GM12878 (cell line): ENCODE measurements at regions not wholly inside any gene's neighbourhood (a gene's known extent, or its start where the extent isn't known, plus 50 kb on each side); places are given as distances from the start of the nearest gene placed in this dataset.

ENCODE experiments used
- ATAC-seq: fragments of 200-7000 bp; cut with Tn5 transposase; 3 replicates; pipeline ENCODE4 v1.9.1; 2020; ENCODE audit warnings: mild to moderate bottlenecking, moderate library complexity
- BruUV-seq: library from RNA; stranded (reverse); fragments of 400-500 nt; replicated peaks from 2 replicates; lab custom pipeline; 2021; lab: Mats Ljungman, UMichigan
- CTCF ChIA-PET: fragments of 300-600 bp; sonication (Branson Sonifier 250); formaldehyde crosslinking; extraction: SDS; loops from one replicate; lab custom pipeline; 2021; ENCODE audit warnings: inconsistent platforms; lab: Yijun Ruan, JAX
- POLR2A ChIA-PET: fragments of 350-600 bp; formaldehyde crosslinking; extraction: SDS; loops from one replicate; lab custom pipeline; 2021; ENCODE audit warnings: inconsistent platforms; lab: Charles Lee
- RAD21 ChIA-PET: fragments of 300-600 bp; sonication (Branson Sonifier 250); formaldehyde crosslinking; loops from one replicate; lab custom pipeline; 2023; ENCODE audit warnings: antibody characterized with exemption; ENCODE audit not compliant: unreplicated experiment; lab: Charles Lee
- SMC1A ChIA-PET: fragments of 300-600 bp; sonication (Branson Sonifier 250); formaldehyde crosslinking; loops from one replicate; lab custom pipeline; 2023; ENCODE audit not compliant: unreplicated experiment, uncharacterized antibody; lab: Charles Lee
- DNase-seq: peaks from one replicate; pipeline ENCODE4 v3.0.0-alpha.2; 2011; ENCODE audit warnings: low read depth, low spot score
- FAIRE-seq: peaks from 3 replicates; lab custom pipeline; 2011; peaks lifted over from hg19 to GRCh38; lab: Jason Lieb, UNC
- H2AFZ ChIP-seq: 2 replicates; pipeline ENCODE4 v1.6.0; 2011; ENCODE audit warnings: low read depth, low read length, control low read depth; ENCODE audit not compliant: control insufficient read depth
- H3K27ac ChIP-seq: 2 replicates; pipeline ENCODE4 v1.5.1; 2011; ENCODE audit warnings: control low read depth; ENCODE audit not compliant: control insufficient read depth, insufficient read depth
- H3K27me3 ChIP-seq, 2 experiments: replicated peaks in 1 of 2; 2 replicates each; pipeline versions ENCODE4 v1.6.0 to v1.6.1; 2011; ENCODE audit warnings: low read length in 1 of 2; ENCODE audit not compliant: control insufficient read depth in 2 of 2, insufficient read depth in 2 of 2
- H3K36me3 ChIP-seq, 2 experiments: 2 replicates each; pipeline ENCODE4 v1.5.1; 2011; ENCODE audit warnings: low read length in 1 of 2; ENCODE audit not compliant: control insufficient read depth in 2 of 2, insufficient read depth in 2 of 2
- H3K4me1 ChIP-seq: 2 replicates; pipeline ENCODE4 v1.6.1; 2011; ENCODE audit warnings: mild to moderate bottlenecking, low read length, moderate library complexity, mixed read lengths; ENCODE audit not compliant: control insufficient read depth, insufficient read depth
- H3K4me2 ChIP-seq: 2 replicates; pipeline ENCODE4 v1.6.0; 2011; ENCODE audit warnings: control low read depth; ENCODE audit not compliant: control insufficient read depth, insufficient read depth
- H3K4me3 ChIP-seq: fragments of 200-600 bp; sonication (generic); 2 replicates; pipeline ENCODE4 v1.5.1; 2016
- H3K79me2 ChIP-seq: 2 replicates; pipeline ENCODE4 v1.6.0; 2011; ENCODE audit warnings: low read length; ENCODE audit not compliant: control insufficient read depth, insufficient read depth
- H3K9ac ChIP-seq: 2 replicates; pipeline ENCODE4 v1.8.0; 2011; ENCODE audit warnings: low read length, control low read depth, mixed read lengths; ENCODE audit not compliant: control insufficient read depth, insufficient read depth
- H3K9me3 ChIP-seq: replicated peaks from 3 replicates; pipeline ENCODE4 v1.5.1; 2011; ENCODE audit warnings: mild to moderate bottlenecking, low read length; ENCODE audit not compliant: control insufficient read depth, insufficient read depth
- H4K20me1 ChIP-seq: 2 replicates; pipeline ENCODE4 v1.6.0; 2011; ENCODE audit not compliant: control insufficient read depth, insufficient read depth
- CHD1 ChIP-seq: IDR thresholded peaks from 2 replicates; pipeline ENCODE4 v1.6.1; 2012; ENCODE audit warnings: low read depth, low read length, improper control_type of control experiment
- CHD4 ChIP-seq: fragments of 200-600 bp; sonication (generic); IDR thresholded peaks from 2 replicates; pipeline ENCODE4 v1.6.1; 2016; ENCODE audit warnings: mild to moderate bottlenecking
- CUX1 ChIP-seq: IDR thresholded peaks from 2 replicates; pipeline ENCODE4 v1.6.1; 2012; ENCODE audit warnings: improper control_type of control experiment, low read depth, low read length; ENCODE audit not compliant: insufficient replicate concordance
- ELK1 ChIP-seq: IDR thresholded peaks from 2 replicates; pipeline ENCODE4 v1.6.1; 2012; ENCODE audit warnings: low read depth, low read length, improper control_type of control experiment
- IRF4 ChIP-seq: IDR thresholded peaks from 2 replicates; pipeline ENCODE4 v1.6.1; 2011; ENCODE audit warnings: low read depth, low read length
- MTA2 ChIP-seq: fragments of 450-650 bp; IDR thresholded peaks from 2 replicates; pipeline ENCODE4 v1.6.1; 2016; ENCODE audit warnings: low read depth, mild to moderate bottlenecking, moderate library complexity
- MXI1 ChIP-seq: fragments of 150-350 bp; IDR thresholded peaks from 2 replicates; pipeline ENCODE4 v1.6.1; 2011; ENCODE audit warnings: low read depth, mild to moderate bottlenecking, inconsistent platforms, low read length, improper control_type of control experiment
- NR2C1 ChIP-seq: fragments of 450-650 bp; IDR thresholded peaks from 2 replicates; pipeline ENCODE4 v1.6.1; 2017; ENCODE audit warnings: antibody characterized with exemption, mild to moderate bottlenecking, moderate library complexity
- RELB ChIP-seq: fragments of 450-650 bp; IDR thresholded peaks from 2 replicates; pipeline ENCODE4 v1.6.1; 2017; ENCODE audit warnings: low read depth, mild to moderate bottlenecking, moderate library complexity
- SKIL ChIP-seq: fragments of 450-650 bp; IDR thresholded peaks from 2 replicates; pipeline ENCODE4 v1.6.1; 2017; ENCODE audit warnings: mild to moderate bottlenecking, low read depth, inconsistent platforms; ENCODE audit not compliant: poor library complexity, severe bottlenecking
- SMAD5 ChIP-seq: IDR thresholded peaks from 2 replicates; pipeline ENCODE4 v1.6.1; 2016; ENCODE audit warnings: antibody characterized with exemption, low read depth
- YBX1 ChIP-seq: fragments of 450-650 bp; IDR thresholded peaks from 2 replicates; pipeline ENCODE4 v1.6.1; 2016; ENCODE audit warnings: antibody characterized with exemption
- YY1 ChIP-seq: IDR thresholded peaks from 2 replicates; pipeline ENCODE4 v1.6.1; 2011; ENCODE audit warnings: low read depth, mild to moderate bottlenecking, low read length
- ZNF24 ChIP-seq: fragments of 450-650 bp; IDR thresholded peaks from 2 replicates; pipeline ENCODE4 v1.6.1; 2017; ENCODE audit warnings: antibody characterized with exemption, mild to moderate bottlenecking
- WGBS: methylation state at CpG from one replicate; pipeline ENCODE4 v1.1.6; 2016; ENCODE audit warnings: low lambda C conversion rate; ENCODE audit not compliant: insufficient replicate concordance, insufficient coverage; ENCODE audit errors: missing lambda C conversion rate; 5-methylcytosine and 5-hydroxymethylcytosine counted together
- in situ Hi-C: fragments of 300-500 bp; cut with MboI; formaldehyde crosslinking; loops from 9 replicates; pipeline ENCODE4 v1.14.3; 2018; ENCODE audit warnings: mixed read lengths
- intact Hi-C: fragments of 100-400 bp; cut with micrococcal nuclease; formaldehyde crosslinking; loops from one replicate; pipeline ENCODE4 v1.14.2; 2022; ENCODE audit not compliant: unreplicated experiment

GRCh38 chr2:163987175-163987940 lies 251.6 kb upstream of the FIGN start:
- intact Hi-C loops = no loop called here
- no peaks in the 10 kb centered on the region for H4K20me1 ChIP-seq
- in situ Hi-C loops = no loop called here
- H3K4me2 ChIP-seq = no peak overlapping the region
- H3K4me1 ChIP-seq = no peaks in the 10 kb centered on the region
- H3K9me3 ChIP-seq = no peaks in the 10 kb centered on the region
- 33% methylated on average over 6 of the region's 6 CpGs for WGBS
- H3K27me3 ChIP-seq = no peaks in the 10 kb centered on the region; a peak in 1 of 4 replicates
- ATAC-seq (no peak), DNase-seq (no peak), FAIRE-seq (no peak)
- POLR2A ChIA-PET = no interaction called here
- H3K36me3 ChIP-seq = no peaks in the 10 kb centered on the region
- RAD21 ChIA-PET = interaction anchor here (1.2 kb wide), 1 partner anchor 74 kb away, joined by 3 read pairs; no protein-coding TSS in a partner anchor
- BruUV-seq = no TSS peak
- SMC1A ChIA-PET = no interaction called here
- CTCF ChIA-PET = interaction anchor here (0.7 to 1.1 kb wide), 2 partner anchors 17 to 35 kb away, joined by 3 read pairs; no protein-coding TSS in a partner anchor
- no peak overlapping the region for H3K9ac ChIP-seq
- H3K27ac ChIP-seq = no peak overlapping the region
- no peaks in the 10 kb centered on the region for H3K79me2 ChIP-seq
- H3K4me3 ChIP-seq = no peak overlapping the region
- no peak overlapping the region for H2AFZ ChIP-seq
- TF ChIP-seq CHD1 = no peak
- no peak for TF ChIP-seq IRF4
- TF ChIP-seq MTA2 = no peak
- no peak for TF ChIP-seq YBX1
- TF ChIP-seq SKIL = no peak
- TF ChIP-seq CUX1 = no peak
- no peak for TF ChIP-seq ELK1
- no peak for TF ChIP-seq RELB
- no peak for TF ChIP-seq NR2C1
- TF ChIP-seq SMAD5 = no peak
- no peak for TF ChIP-seq CHD4
- TF ChIP-seq ZNF24 = no peak
- TF ChIP-seq MXI1 = no peak
- TF ChIP-seq YY1 = no peak
